Neural progenitor cell (in vitro differentiated cells): ENCODE measurements at regions not wholly inside any gene's neighbourhood (a gene's known extent, or its start where the extent isn't known, plus 50 kb on each side); places are given as distances from the start of the nearest gene placed in this dataset.

Experiments used
- CTCF ChIP-seq: fragments of 200-600 bp; sonication (generic); IDR thresholded peaks from 2 replicates; pipeline ENCODE4 v1.5.1; 2017; ENCODE audit warnings: antibody characterized with exemption, mild to moderate bottlenecking
- EZH2 ChIP-seq: fragments of 200-600 bp; sonication (generic); IDR thresholded peaks from 2 replicates; pipeline ENCODE4 v1.6.1; 2017; ENCODE audit warnings: antibody characterized with exemption, mild to moderate bottlenecking, moderate library complexity
- EZH2phosphoT487 ChIP-seq: fragments of 200-600 bp; sonication (generic); IDR thresholded peaks from 2 replicates; pipeline ENCODE4 v1.6.1; 2017; ENCODE audit warnings: antibody characterized with exemption

GRCh38 chr12:124488520-124488919 is 78.9 kb downstream of the NCOR2 start:
- TF ChIP-seq CTCF (no peak), EZH2 (no peak), EZH2phosphoT487 (no peak)
